Activated T-cell treated with anti-CD3 and anti-CD28 coated beads, Interleukin-2, amount 50 U/mL, for 72 hours (primary cell): ENCODE measurements at regions not wholly inside any gene's neighbourhood (a gene's known extent, or its start where the extent isn't known, plus 50 kb on each side); places are given as distances from the start of the nearest gene placed in this dataset.
"Not testable (repeated sequence)": the region's sequence is repeated elsewhere in the genome, so short reads cannot be mapped to it uniquely, and the experiment has no call there.

Source experiments
- ATAC-seq, 2 donors: fragments of 150-1000 bp; cut with Tn5 transposase; replicated peaks in 1 of 2; 2 replicates each; pipeline ENCODE4 v1.10.0; 2021; ENCODE audit warnings: moderate library complexity in 2 of 2, mild to moderate bottlenecking in 1 of 2
- DNase-seq, 2 donors: peaks; one replicate each; pipeline ENCODE4 v3.0.0; 2021 to 2022; ENCODE audit warnings: mixed read lengths in 1 of 2
- H3K27ac Mint-ChIP-seq: one replicate; pipeline ENCODE4 v1.8.0; 2022; ENCODE audit warnings: mild to moderate bottlenecking, moderate library complexity, mixed read lengths
- H3K27me3 Mint-ChIP-seq: one replicate; pipeline ENCODE4 v1.8.0; 2022; ENCODE audit warnings: low read depth, mixed read lengths
- H3K36me3 Mint-ChIP-seq, 2 donors: one replicate each; pipeline ENCODE4 v1.8.0; 2022; ENCODE audit warnings: mixed read lengths in 2 of 2, mild to moderate bottlenecking in 1 of 2; ENCODE audit not compliant: insufficient read depth in 2 of 2
- H3K4me1 Mint-ChIP-seq: one replicate; pipeline ENCODE4 v1.8.0; 2022; ENCODE audit warnings: low read depth, mixed read lengths
- H3K4me3 Mint-ChIP-seq, 2 donors: one replicate each; pipeline ENCODE4 v1.8.0; 2022; ENCODE audit warnings: mild to moderate bottlenecking in 2 of 2, mixed read lengths in 2 of 2, moderate library complexity in 2 of 2
- H3K9me3 Mint-ChIP-seq, 2 donors: one replicate each; pipeline ENCODE4 v1.8.0; 2022; ENCODE audit warnings: mixed read lengths in 2 of 2

- H3K36me3 Mint-ChIP-seq, H3K27me3 Mint-ChIP-seq, H3K9me3 Mint-ChIP-seq, H3K27ac Mint-ChIP-seq, DNase-seq, H3K4me1 Mint-ChIP-seq, ATAC-seq, H3K4me3 Mint-ChIP-seq: not testable (repeated sequence)
Observed at GRCh38 chr1:95297906-95298305, 63.9 kb downstream of the RWDD3 start.

DNA sequence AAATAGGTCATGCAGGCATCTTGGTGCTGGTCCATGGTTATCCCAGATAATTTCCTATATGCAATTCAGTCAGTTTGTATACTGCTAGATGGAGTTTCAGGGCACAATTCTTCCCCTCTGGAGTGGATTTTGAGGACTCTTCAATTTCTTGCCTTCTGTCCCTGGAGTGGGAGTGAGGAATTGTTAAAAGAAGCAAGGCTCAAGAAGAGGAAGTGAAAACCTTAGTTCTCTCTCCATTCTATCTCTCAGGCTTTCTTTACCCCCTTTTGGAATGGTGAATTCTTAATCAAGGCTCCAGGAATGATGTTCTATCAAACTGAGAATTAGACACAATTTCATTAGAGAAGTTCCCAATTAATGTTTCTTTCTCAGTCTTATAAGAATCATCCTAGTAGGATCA, 67.1 kb downstream of the RWDD3 start:
- Mint-ChIP-seq H3K4me3 (no peak overlapping the region), H3K27ac (no peak overlapping the region), H3K4me1 (no peaks in the 10 kb centered on the region), H3K9me3 (peaks cover 0 to 2% of the 10 kb centered on the region in 2 donors), H3K27me3 (no peaks in the 10 kb centered on the region), H3K36me3 (no peaks in the 10 kb centered on the region)
- ATAC-seq (no peak), DNase-seq (no peak)

DNA sequence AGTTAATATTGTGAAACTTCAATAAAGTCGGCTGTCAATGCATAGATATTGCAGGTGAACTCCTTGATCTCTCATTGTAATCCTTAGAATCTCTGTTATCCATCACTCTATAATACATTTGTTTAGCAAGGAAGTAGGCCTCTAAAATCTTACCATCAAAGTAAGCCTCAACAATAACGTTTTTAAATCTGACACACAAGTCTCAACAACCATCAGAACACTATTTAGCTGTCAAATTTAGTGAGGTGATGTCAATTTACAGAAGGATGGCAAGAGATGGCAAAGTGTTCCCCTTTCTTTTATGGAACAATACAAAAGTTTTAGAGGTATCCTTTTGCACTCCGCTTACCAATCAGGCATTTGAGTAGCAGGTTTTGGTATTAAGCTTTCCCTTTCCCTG, 67.6 kb downstream of the RWDD3 start:
- no peak overlapping the region for H3K4me3 Mint-ChIP-seq

DNA sequence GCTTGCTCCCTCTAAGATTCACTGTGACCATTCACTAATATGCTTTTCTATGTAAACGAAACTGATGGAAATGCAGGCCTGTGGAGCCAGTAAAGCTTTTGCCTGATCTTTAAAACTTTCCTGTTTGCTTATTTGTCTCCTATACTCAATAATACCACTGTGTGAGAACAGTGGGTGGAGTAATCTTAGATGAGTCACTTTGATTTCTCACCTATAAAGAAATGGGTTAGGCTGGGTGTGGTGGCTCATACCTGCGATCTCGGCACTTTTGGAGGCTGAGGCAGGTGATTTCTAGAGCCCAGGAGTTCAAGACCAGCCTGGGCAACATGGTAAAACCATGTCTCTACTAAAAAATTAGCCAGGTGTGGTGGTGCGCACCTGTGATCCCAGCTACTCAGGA, 70.8 kb downstream of the RWDD3 start:
- H3K36me3 Mint-ChIP-seq: no peaks in the 10 kb centered on the region
- no peak for DNase-seq
- no peaks in the 10 kb centered on the region for H3K4me1 Mint-ChIP-seq
- ATAC-seq: no peak
- no peak overlapping the region for H3K4me3 Mint-ChIP-seq
- no peak overlapping the region for H3K27ac Mint-ChIP-seq
- H3K9me3 Mint-ChIP-seq: peaks cover 0 to under 1% of the 10 kb centered on the region in 2 donors
- H3K27me3 Mint-ChIP-seq: peaks cover 16% of the 10 kb centered on the region

More for the DNA sequence above, 67.6 kb downstream of the RWDD3 start:
- Mint-ChIP-seq H3K9me3 (peaks cover 0 to 2% of the 10 kb centered on the region in 2 donors), H3K4me1 (no peaks in the 10 kb centered on the region), H3K27ac (no peak overlapping the region), H3K36me3 (no peaks in the 10 kb centered on the region), H3K27me3 (no peaks in the 10 kb centered on the region)
- ATAC-seq (no peak), DNase-seq (no peak)

- no peak overlapping the region for H3K27ac Mint-ChIP-seq
- no peaks in the 10 kb centered on the region for H3K9me3 Mint-ChIP-seq
- DNase-seq (no peak), ATAC-seq (no peak)
- no peak overlapping the region for H3K4me3 Mint-ChIP-seq
- no peaks in the 10 kb centered on the region for H3K4me1 Mint-ChIP-seq
- no peaks in the 10 kb centered on the region for H3K36me3 Mint-ChIP-seq
- peaks cover 24% of the 10 kb centered on the region for H3K27me3 Mint-ChIP-seq
Observed at GRCh38 chr1:95308276-95309030, 74.4 kb downstream of the RWDD3 start.

DNA sequence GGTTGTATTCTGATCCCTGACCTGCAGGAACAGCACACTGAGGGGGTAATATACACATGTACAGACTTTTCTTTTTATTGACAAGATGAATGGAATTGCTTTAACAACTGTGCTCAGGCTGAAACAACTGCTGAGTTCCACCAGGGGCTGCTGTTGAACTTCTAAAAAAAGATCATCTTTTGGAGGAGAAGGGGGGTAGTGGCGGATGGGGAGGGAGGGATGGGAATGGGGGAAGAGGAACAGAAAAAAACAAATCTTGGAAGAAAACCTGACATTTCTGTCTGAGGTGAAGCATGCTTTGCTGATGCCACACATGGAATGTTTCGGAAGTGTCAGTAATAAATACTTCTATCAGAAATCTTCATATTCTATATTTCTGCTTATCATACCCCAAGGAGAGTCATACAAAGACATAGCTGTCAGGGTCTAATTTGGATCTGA, 75.0 kb downstream of the RWDD3 start:
- H3K27ac Mint-ChIP-seq: no peak overlapping the region
- no peaks in the 10 kb centered on the region for H3K4me1 Mint-ChIP-seq
- H3K36me3 Mint-ChIP-seq: no peaks in the 10 kb centered on the region
- DNase-seq (no peak), ATAC-seq (no peak)
- no peak overlapping the region for H3K4me3 Mint-ChIP-seq
- no peaks in the 10 kb centered on the region for H3K9me3 Mint-ChIP-seq
- peaks cover 24% of the 10 kb centered on the region for H3K27me3 Mint-ChIP-seq

- Mint-ChIP-seq H3K27me3 (peaks cover 24% of the 10 kb centered on the region), H3K9me3 (no peaks in the 10 kb centered on the region), H3K4me1 (no peaks in the 10 kb centered on the region), H3K36me3 (no peaks in the 10 kb centered on the region), H3K4me3 (no peak overlapping the region), H3K27ac (no peak overlapping the region)
- ATAC-seq (no peak), DNase-seq (no peak)
Observed at GRCh38 chr1:95311014-95311413, 77.0 kb downstream of the RWDD3 start.

DNA sequence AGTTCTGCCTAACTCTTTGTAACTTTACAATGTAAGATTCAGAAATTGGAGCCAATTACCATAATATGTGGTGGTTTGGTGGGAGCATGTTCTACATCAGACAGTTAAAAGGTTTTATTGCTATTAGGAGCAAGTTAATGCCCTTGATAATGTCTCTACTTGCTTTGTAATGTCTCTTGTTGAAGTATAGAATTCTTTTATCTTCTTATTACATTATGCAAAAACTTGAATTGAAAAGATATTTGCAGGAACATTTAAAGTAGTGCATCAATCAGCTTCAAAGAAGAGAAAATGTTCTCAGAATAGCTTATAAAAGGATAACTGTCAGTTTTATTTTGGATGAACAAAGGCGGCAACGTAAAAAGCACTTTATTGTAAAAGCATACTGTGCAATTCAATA, 77.8 kb downstream of the RWDD3 start:
- no peak overlapping the region for H3K27ac Mint-ChIP-seq
- ATAC-seq: no peak
- H3K27me3 Mint-ChIP-seq: peaks cover 24% of the 10 kb centered on the region
- no peaks in the 10 kb centered on the region for H3K4me1 Mint-ChIP-seq
- H3K4me3 Mint-ChIP-seq: no peak overlapping the region
- no peaks in the 10 kb centered on the region for H3K9me3 Mint-ChIP-seq
- no peaks in the 10 kb centered on the region for H3K36me3 Mint-ChIP-seq
- DNase-seq: no peak

- DNase-seq (no peak), ATAC-seq (no peak)
- H3K4me1 Mint-ChIP-seq: no peaks in the 10 kb centered on the region
- H3K4me3 Mint-ChIP-seq: no peak overlapping the region
- no peaks in the 10 kb centered on the region for H3K9me3 Mint-ChIP-seq
- peaks cover 21% of the 10 kb centered on the region for H3K27me3 Mint-ChIP-seq
- no peak overlapping the region for H3K27ac Mint-ChIP-seq
- H3K36me3 Mint-ChIP-seq: no peaks in the 10 kb centered on the region
Observed at GRCh38 chr1:95312181-95312580, 78.2 kb downstream of the RWDD3 start.

DNA sequence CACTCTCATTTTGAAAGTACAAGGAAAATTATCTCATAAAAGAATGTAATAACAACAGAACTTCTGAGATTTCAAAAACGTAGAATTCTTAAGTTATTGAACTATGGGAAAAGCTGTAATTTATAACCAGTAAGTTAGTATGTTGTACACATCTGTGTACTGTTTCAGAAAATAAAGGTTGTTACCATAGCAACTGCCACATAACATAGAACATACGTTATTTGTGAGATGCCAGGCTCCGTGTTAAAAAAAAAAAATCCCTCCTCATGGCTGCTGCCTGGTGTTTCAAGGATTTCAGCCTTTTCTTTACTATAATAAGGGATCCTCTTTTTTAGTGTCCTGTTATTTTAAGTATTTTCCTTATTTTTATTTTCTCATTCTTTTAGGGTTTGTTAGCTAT, 79.5 kb downstream of the RWDD3 start:
- H3K9me3 Mint-ChIP-seq: no peaks in the 10 kb centered on the region
- peaks cover 8% of the 10 kb centered on the region for H3K27me3 Mint-ChIP-seq
- no peaks in the 10 kb centered on the region for H3K36me3 Mint-ChIP-seq
- H3K27ac Mint-ChIP-seq: no peak overlapping the region
- DNase-seq: no peak
- no peak overlapping the region for H3K4me3 Mint-ChIP-seq
- ATAC-seq: no peak
- no peaks in the 10 kb centered on the region for H3K4me1 Mint-ChIP-seq

DNA sequence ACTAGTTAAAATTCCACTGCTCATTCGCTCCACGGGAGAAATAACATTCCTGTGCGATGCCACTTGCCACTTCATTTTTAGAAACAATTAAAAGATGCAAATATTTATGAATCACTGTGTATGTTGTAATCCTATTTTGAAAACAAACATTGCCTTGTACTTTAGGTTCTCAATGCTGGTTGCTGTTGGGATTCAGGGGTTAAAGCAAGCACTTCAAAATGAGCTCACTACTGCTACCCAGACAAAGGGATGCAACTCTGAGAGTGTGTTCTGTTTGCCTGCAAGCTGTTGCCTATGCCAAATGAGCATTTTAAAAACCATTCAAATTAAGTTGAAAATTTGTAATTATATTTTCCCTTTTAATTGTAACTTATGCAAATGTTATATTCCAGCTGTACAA, 87.5 kb downstream of the RWDD3 start:
- Mint-ChIP-seq H3K4me3 (no peak overlapping the region), H3K36me3 (no peaks in the 10 kb centered on the region), H3K27ac (no peak overlapping the region), H3K4me1 (no peaks in the 10 kb centered on the region), H3K27me3 (peaks cover 15% of the 10 kb centered on the region), H3K9me3 (no peaks in the 10 kb centered on the region)
- ATAC-seq (no peak), DNase-seq (no peak)

DNA sequence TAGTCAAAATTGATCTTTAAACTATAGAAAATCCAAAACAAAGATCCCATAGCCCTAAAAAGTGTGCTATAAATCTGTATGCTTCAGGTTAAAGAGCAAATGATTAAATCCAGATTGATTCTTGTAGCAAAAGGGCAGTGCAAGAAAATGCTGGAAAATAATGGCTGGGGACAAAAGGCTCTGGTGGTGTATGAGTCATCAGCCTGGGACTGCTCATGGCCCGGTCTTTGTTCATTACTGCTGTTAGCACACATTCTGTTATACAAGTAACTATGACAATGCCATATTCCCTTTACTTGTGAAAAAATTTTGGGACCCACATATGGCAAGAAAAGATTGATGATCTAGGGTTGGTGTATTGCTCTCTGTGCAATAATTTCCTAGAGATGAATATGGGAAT, 89.1 kb downstream of the RWDD3 start:
- H3K9me3 Mint-ChIP-seq: no peaks in the 10 kb centered on the region
- peaks cover 15% of the 10 kb centered on the region for H3K27me3 Mint-ChIP-seq
- no peak for ATAC-seq
- no peaks in the 10 kb centered on the region for H3K36me3 Mint-ChIP-seq
- DNase-seq: no peak
- no peak overlapping the region for H3K27ac Mint-ChIP-seq
- no peaks in the 10 kb centered on the region for H3K4me1 Mint-ChIP-seq
- H3K4me3 Mint-ChIP-seq: no peak overlapping the region

DNA sequence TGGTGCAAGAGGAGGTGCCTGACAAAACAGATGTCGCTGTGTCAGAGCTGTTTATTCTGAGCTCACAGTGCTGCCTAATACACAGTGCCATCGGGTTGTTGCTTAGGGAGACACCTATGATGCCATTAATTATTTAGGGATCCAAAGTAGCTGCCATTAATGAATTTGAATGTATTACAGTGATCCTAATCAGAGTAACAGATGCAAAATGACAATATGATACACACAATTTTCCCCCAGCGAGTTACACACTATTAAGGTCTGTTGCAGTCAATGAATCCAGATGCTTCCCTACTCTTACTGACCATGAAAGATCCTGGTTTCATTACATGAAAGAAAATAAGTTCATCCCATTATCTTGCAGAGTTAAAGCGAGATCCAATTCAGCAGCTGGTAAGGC, 91.3 kb downstream of the RWDD3 start:
- Mint-ChIP-seq H3K27me3 (peaks cover 15% of the 10 kb centered on the region), H3K4me3 (no peak overlapping the region), H3K36me3 (no peaks in the 10 kb centered on the region), H3K9me3 (no peaks in the 10 kb centered on the region), H3K4me1 (no peaks in the 10 kb centered on the region), H3K27ac (no peak overlapping the region)
- DNase-seq: no peak
- no peak for ATAC-seq

- Mint-ChIP-seq H3K27ac (no peak overlapping the region), H3K4me1 (no peaks in the 10 kb centered on the region), H3K36me3 (no peaks in the 10 kb centered on the region), H3K27me3 (peaks cover 15% of the 10 kb centered on the region), H3K9me3 (no peaks in the 10 kb centered on the region), H3K4me3 (no peak overlapping the region)
- ATAC-seq: no peak
- no peak for DNase-seq
Observed at GRCh38 chr1:95326023-95326422, 92.0 kb downstream of the RWDD3 start.
